Middle frontal gyrus (tissue), 1 donor: ENCODE measurements at regions not wholly inside any gene's neighbourhood (a gene's known extent, or its start where the extent isn't known, plus 50 kb on each side); places are given as distances from the start of the nearest gene placed in this dataset.
"Not testable (repeated sequence)": the region's sequence is repeated elsewhere in the genome, so short reads cannot be mapped to it uniquely, and the experiment has no call there.

Source experiments
- DNase-seq: peaks from one replicate; pipeline ENCODE4 v3.0.0-alpha.2; 2015; ENCODE audit warnings: low spot score; ENCODE audit errors: extremely low spot score

DNA sequence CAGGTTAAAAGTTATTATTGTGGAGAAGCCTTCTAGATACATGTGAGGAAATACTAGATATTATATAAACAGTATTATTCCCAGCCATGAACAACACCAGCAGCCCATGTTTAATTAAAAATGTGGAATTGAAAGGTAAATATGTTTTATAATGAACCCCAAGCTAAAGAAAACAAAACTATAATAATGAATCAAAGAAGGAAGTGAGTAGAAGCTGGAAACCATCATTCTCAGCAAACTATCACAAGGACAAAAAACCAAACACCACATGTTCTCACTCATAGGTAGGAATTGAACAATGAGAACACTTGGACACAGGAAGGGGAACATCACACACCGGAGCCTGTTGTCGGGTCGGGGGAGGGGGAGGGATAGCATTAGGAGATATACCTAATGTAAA lies 167.6 kb upstream of the CXXC4 start:
- not testable (repeated sequence) for DNase-seq

DNA sequence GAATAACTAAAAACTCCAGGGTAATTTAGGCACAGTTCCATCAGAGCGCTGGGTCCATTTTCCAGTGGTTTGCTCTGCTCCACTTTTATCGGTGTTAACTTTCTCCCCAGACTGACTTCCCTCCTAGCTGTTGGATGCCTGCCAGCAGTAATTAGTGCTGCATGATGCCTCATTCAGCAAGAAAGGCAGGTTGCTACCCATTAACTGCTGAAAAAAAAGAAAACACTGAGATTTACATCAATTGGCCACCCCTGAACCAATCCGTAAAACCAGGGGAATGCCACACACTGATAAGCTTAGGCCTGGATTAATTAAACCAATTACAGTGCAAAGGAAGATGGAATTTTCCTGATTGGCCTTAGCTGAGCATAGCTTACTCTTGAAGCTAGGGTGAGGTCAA lies 182.4 kb upstream of the CXXC4 start:
- no peak for DNase-seq

DNA sequence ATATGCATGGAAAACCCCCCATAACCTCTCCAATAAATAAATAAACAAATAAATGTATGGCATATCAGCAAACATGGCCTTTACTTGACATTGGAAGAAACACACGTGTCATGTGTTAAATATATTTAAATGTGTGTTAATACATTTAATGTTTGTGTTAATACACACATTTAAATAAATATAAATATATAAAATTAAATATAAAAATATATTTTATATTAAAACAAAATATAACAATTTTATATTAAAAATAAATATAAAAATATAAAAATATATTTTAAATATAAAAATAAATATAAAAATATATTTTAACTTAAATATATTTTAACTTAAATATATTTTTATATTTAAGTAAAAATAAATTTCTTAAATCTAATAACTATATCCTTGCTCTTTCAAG lies 187.6 kb upstream of the CXXC4 start:
- no peak for DNase-seq

DNA sequence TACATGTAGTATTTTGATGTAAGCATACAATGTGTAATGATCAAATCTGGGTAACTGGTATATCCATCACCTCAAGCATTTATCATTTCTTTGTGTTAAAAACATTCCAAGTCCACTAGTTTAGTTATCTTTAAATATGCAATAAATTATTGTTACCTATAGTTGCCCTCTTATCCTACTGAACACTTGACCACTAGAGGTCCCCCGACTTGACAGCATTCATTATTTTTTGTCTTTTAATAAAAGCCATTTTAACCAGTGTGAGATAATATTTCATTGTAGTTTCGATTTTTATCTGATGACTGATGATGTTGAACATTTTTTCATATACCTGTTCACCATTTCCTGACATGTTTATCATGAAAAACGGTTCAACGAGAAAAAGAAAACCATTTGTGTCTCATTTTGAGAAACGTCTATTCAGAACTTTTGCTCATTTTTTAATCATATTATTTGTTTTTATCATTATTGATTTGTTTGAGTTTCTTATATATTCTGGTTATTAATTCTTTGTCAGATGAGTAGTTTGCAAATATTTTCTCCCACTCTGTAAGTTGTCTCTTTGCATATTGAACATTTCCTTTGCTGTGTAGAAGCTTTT lies 199.0 kb upstream of the CXXC4 start:
- no peak for DNase-seq

DNA sequence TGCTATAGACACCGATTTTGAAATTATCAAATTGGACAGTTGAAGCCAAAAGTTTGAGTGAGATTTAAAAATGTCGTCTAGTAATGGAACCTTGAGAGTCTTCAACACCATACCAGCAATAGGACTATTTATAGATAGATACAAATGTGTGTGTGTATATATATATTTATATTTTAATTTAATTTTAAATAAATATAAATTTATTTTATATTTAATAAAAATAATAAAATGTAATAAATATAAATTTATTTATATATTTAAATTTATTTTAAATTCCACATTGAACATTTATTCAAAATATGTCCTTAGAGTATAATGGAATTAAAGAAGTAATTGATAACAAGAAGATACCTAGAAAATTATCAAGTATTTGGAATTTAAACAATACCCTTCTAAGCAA lies 221.9 kb upstream of the CXXC4 start:
- no peak for DNase-seq

DNA sequence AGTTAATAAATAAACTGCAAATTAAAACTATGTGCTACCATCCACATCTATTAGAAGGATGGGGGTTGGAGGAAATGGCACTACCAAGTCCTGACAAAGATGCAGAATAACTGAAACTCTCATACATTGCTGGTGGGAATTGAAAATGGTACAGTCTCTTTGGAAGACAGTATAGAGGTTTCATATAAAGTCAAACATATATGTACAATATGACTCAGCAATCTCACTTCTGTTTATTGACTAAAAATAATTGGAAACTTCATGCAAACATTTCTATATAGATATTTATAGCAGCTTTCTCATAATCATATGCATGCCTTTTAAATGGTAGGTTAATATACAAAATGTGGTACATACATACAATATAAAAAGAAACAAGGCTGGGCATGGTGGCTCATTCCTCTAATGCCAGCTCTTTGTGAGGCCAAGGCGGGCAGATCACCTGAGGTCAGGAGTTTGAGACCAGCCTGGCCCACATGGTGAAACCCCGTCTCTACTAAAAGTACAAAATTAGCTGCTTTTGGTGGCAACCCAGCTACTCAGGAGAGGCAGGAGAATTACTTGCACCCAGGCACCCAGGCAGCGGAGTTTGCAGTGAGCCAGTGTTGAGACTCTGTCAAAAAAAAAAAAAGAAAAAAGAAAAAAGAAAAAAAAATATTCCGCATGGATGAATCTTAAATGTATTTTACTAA lies 225.0 kb upstream of the CXXC4 start:
- no peak for DNase-seq

DNA sequence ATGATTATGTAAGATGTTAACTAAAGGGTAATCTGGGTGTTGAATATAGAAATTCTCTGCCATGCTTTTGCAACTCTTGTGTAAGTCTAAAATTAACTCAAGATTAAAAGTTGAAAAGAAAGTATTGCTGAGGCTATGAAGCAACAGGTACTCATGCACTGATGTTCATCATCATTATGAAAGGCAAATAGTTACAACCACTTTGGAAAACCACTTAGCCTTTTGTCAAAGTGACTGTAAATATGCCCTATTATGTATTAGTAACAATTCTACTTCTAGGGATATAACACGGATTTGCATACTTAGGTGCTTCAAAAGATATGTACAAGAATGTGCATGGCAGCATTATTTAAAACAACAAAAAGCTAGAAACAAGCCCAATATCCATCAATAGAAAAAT lies 227.8 kb upstream of the CXXC4 start:
- no peak for DNase-seq

DNA sequence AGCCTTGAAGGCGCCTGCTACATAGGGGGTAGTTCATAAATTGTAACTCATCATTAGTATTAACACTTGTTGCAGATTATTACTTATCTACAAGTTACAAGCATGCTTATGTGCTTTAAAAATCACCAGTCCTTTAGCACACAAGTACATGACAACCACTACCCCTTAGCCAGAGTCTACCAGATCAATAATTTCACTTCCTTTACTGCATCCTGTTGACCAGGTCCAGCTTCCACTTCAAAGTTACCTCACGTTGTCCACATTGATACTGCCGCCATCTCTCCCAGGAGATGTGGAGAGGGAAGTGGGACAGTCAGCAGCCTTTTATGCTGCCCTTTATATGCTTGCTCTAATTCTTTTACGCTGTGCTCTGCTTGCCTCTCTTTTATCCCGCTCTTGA lies 231.3 kb upstream of the CXXC4 start:
- DNase-seq, result no peak

DNA sequence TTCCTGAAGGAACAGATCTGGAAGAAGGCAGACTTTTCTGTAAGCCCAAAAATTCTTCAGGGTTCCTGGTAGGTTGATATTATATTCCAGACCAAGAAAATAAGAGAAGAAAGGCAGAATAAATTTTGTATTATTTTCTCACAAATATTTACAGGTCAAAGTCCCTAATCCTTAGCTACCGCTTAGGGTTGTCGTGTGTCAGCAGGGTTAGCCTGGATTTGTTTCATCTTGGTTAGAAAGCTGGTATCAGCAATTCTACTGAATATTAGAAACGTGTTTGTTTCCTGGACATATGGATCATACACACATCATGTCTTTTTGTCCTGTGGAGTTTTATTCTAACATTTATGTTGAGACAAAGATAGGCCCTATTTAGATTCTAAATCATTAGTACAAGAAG lies 232.9 kb upstream of the CXXC4 start:
- no peak for DNase-seq

DNA sequence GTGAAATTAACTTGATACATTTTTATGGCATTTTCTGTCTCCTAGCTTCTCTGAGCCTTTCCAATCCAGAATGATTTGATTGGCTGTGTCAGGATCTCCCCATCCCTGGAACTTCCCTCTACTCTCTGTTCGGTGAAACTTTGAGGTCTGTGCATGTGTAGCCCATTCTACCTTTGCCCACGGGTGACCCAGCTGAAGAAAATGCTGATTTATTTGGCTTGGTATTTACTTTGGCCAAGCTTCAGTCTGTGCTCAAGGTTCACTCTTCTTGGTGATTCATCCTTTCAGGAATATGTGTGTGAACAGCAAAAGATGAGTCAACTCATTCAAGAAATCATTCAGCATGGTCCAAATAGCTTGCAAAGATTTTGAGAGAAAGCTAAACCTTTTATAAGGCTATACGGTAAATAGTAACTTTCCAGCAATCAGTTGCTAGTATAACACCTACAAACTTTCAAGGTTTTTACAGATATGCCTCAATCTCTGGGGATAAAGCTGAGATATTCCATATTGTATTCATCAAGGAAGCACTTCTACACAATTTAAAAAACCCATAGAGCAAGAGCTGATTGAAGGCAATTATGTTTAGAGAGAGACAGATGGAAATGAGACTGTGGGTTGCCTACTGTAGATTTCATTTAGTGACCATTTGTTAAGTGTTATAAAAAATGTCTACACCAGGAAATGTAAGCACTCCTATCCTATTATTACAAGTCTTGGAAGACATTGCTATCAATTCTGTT lies 233.9 kb upstream of the CXXC4 start:
- peak; percentile 12 for DNase-seq

DNA sequence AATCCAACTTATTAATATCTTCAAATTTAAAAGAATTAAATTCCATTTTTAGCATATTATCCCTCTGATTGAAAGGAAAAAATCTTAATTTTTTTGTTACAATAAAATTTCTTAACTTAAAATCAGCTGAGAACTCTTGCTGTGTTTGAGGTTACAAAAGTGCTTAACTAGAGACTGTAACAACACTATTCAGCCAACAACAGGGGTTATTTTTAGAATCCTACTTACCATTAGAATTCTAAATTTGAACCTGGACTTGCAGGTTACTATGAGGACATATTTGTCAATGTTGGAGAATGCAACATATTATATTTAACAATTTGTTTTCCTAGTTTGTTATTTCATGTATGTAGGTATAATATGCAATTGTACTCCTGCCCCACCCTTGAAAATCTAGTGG lies 238.1 kb upstream of the CXXC4 start:
- no peak for DNase-seq

DNA sequence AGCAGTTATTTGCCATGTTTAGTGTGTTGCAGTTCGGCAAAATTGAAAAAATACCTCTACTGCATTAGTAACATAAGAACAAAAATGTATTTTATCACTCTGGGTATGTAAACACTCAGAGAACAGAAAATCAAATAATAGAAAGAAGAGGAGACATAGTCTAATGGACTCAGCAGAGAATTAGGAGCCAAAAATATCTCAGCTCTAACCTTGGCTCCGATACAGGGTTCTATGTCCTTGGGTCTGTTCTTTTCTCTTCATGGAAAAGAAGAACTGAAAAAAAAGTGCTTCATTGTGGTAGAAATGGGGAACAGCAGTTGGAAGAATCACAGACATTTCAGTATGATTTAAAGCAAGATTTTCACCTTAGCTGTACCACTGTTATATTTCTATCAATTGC lies 240.5 kb upstream of the CXXC4 start:
- DNase-seq, result no peak

DNA sequence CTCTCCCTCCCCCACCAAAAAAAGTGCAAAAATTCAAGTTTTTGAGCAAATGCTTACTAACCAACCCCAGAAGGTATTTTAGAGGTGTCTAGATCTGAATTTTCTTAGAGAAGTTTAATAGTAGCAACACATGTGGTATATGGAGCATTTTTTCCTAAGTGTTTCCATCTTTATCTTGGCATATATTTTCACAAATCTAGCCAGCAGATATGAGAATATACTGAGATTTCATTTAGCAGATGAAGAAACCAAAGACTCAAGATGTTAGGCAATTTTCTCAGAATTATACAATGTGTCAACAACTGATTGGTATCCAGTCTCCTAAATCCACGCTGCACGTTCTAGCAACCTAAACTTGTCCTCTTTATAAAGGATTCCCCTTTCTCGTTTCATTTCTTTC lies 245.5 kb upstream of the CXXC4 start:
- DNase-seq, result no peak

DNA sequence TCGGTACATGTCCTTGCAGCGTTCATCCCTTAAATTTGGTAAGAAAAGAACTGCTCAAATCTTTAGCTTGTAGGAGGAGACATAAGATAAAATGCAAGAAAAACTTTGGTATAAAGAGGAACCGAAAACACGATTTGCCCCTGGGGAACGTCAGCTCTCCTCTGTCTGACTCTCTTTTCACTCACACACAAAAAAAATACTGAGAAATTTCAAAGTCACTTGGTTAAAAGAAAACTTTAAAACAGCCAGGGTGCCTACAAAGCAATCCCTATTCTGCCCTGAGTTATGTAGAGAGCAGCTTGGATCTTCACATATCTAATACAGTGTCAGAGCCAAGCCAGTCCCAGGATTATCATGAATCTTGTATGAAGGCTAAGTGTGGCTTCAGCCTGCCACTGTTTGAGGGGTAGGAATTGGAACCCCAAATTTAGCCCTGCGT lies 248.5 kb upstream of the CXXC4 start:
- no peak for DNase-seq

DNA sequence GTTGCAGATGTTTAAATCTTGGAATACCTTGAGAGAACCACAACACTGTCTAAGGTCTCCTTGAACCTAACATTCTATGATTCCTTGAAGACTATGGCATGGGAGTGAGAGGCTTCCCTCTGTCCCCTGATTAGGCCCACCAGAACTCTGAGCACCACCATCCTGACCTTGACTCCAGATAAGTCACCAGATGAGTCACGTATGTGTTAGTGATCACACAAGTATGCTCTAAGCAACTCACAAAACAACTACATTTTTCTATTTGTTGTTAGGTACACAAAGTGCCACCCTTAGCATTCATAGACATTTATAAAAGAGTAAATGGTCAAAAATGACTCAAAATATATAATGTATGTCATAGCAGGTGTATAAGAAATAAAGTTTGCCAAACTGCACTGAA lies 252.9 kb upstream of the CXXC4 start:
- no peak for DNase-seq

DNA sequence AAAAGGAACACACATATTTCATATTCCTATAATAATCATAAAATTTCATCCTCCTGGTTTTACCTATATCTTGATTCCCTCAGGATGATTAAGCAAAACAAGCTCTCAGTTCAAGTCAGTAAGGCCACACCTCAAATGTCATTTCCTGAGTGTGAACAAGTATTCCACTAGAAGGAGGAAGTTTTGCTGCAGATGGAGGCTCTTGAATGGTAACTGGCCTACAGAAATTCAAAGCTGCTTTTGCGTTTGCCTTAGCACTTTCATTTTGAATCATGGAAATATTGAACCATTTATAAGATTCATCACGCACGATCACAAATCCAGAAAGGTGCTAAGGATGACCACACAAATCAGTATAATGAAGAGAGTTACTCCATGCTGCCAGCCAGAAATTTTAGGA lies 254.4 kb upstream of the CXXC4 start:
- no peak for DNase-seq

DNA sequence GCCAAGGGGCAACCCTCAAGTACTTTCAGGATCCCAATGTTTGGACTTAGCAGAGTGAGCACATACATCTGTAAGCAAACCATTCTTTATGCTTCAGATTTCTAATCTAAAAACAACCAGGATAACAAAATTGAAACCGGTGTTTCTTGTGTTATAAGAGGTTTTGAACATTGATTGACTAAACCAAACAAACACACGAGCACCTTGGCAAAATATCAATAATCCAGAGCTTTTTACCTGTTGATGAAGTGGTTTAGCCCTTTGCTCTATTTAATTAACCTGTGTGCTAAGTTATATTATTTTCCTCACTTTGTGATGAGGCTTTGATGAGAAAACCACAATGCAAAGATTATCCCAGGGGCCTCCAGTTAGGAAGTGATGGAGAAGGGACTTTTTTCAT lies 255.3 kb upstream of the CXXC4 start:
- DNase-seq, result no peak

DNA sequence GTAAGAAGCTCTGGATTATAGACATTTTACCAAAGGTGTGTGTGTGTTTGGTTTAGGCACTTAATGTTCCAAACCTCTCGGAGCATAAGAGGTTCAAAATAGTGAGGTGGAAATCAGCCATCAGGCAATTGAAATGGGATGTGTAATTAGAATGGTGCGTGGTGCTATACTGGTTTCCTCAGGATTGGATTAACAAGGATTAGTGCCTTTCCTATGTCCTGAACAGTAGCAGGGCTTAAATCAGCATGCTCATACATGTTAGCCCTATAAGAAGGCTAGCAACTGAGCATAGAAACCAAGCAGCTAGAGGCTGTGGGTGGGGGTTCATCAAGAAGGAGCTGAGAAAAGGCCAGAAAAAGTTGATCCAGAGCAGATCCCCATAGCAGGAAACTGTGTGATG lies 256.8 kb upstream of the CXXC4 start:
- no peak for DNase-seq

DNA sequence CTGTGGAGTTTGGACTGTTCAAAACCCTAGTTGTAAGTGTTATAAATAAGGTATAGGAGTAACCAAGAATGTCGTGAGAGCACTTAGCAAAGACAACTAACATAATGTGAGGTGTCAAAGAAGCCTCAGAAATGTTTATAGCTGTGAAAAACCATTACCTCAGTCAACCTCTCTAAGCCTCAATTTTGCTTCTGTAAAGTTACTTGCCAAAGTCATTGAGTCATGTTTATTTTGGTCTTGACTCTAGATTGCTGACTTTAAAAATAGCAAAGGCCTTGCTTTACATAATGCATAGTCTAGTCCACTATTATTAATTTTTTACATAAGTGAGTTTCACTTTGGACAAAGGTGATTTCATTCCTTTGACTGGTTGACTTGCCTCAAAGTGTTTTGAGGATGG lies 257.6 kb upstream of the CXXC4 start:
- DNase-seq, result no peak

DNA sequence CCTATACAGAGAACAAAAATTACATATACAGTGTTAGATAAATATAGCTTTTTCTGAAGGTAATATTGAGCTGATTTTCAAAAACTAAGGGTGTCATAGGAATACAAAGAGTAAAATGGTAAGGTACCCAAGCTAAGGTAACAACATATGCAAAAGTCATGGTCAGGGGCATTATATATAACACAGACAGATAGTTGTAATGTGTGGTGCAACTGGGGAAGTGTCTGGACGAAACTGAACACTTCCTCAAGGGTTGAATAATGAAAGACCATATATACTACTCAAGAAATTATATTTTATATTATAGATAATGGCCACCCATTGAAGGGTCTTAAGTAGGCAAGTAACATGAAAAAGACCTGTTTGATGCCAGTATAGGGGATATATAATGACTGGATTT lies 262.1 kb upstream of the CXXC4 start:
- DNase-seq, result no peak

DNA sequence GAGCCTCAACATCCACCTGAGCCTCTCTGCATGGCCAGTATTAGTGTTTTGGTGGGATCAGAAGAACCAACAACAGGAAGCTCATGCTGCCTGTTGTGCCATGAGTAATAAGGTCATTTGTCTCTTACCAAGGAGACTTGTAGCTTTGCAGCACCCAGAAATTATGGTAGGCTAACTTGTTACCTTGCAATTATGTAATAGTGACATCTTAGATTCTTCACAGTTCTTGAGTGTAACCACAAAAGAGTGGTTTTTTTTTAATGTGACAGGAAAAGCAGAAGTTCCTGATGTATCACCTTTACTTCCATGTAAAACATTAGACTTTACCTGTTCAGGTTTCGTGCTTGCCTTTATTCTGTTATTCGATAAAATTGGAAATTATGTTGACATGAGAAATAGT lies 263.9 kb upstream of the CXXC4 start:
- DNase-seq, result no peak

DNA sequence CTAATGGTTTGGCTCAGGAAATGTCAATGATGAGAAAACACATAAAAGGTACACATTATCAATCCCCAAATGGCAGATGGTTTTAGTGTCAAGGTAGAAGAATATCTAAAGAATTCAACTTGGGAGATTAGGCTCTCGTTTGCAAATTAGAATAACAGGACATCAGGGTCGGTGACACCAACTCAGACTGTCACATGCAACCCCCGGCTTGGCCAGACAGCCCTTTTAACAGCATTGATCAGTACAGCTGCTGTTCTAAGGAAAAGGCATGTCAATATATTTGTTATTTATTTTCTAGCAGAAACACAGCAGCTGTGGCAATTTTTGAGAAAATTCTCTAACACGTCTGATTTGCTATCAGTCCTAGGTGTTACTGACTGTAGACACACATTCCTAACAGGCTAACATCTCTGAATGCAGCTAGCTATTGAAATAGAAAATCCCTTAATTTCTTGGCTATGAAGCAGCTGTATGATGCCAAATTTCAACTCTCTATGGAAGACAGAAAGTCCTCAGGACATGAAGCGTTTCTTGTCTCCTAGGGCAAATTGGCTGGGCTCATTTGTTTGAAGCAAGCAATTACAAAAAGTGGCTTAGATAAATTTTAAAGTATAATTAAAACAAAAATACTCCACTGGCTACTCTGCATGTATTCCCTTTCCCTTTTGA lies 269.0 kb upstream of the CXXC4 start:
- DNase-seq, result no peak
